SKM-1 treated with dmso at 0.1 percent for 144 hours (cell line): ENCODE measurements at regions not wholly inside any gene's neighbourhood (a gene's known extent, or its start where the extent isn't known, plus 50 kb on each side); places are given as distances from the start of the nearest gene placed in this dataset.
"Not testable (repeated sequence)": the region's sequence is repeated elsewhere in the genome, so short reads cannot be mapped to it uniquely, and the experiment has no call there.

Source experiments
- DNase-seq: peaks from one replicate; lab custom pipeline; 2025; ENCODE audit not compliant: unreplicated experiment; lab: John Stamatoyannopoulos, UW

GRCh38 chrX:4588466-4588865 is 875.0 kb upstream of the PRKX start:
- no peak for DNase-seq

GRCh38 chrX:4588056-4588455 is 874.6 kb upstream of the PRKX start:
- no peak for DNase-seq

- DNase-seq, result no peak
These were observed 866.5 kb upstream of the PRKX start for GRCh38 chrX:4579999-4580398.

- no peak for DNase-seq
These were observed 866.0 kb upstream of the PRKX start for GRCh38 chrX:4579480-4579879.

- no peak for DNase-seq
These were observed 859.2 kb upstream of the PRKX start for GRCh38 chrX:4572691-4573090.

- no peak for DNase-seq
These were observed 856.7 kb upstream of the PRKX start for GRCh38 chrX:4570151-4570550.

- DNase-seq, result no peak
These were observed 846.7 kb upstream of the PRKX start for GRCh38 chrX:4560192-4560591.

GRCh38 chrX:4550018-4550417 is 836.6 kb upstream of the PRKX start:
- no peak for DNase-seq

GRCh38 chrX:4547213-4547836 is 833.9 kb upstream of the PRKX start:
- no peak for DNase-seq

GRCh38 chrX:4546178-4546577 is 832.7 kb upstream of the PRKX start:
- DNase-seq, result not testable (repeated sequence)

- no peak for DNase-seq
These were observed 814.8 kb upstream of the PRKX start for GRCh38 chrX:4528247-4528646.

- no peak for DNase-seq
These were observed 772.5 kb upstream of the PRKX start for GRCh38 chrX:4485912-4486311.

- DNase-seq, result no peak
These were observed 770.8 kb upstream of the PRKX start for GRCh38 chrX:4484266-4484665.

GRCh38 chrX:4451591-4451990 is 738.1 kb upstream of the PRKX start:
- DNase-seq, result no peak

- no peak for DNase-seq
These were observed 736.7 kb upstream of the PRKX start for GRCh38 chrX:4450177-4450576.

- DNase-seq, result no peak
These were observed 722.5 kb upstream of the PRKX start for GRCh38 chrX:4435905-4436304.

GRCh38 chrX:4397471-4397870 is 684.0 kb upstream of the PRKX start:
- DNase-seq, result no peak

- DNase-seq, result no peak
These were observed 668.8 kb upstream of the PRKX start for GRCh38 chrX:4382273-4382672.

GRCh38 chrX:4380710-4381109 is 667.3 kb upstream of the PRKX start:
- DNase-seq, result no peak

- DNase-seq, result no peak
These were observed 665.6 kb upstream of the PRKX start for GRCh38 chrX:4379071-4379470.

GRCh38 chrX:4373791-4374190 is 660.3 kb upstream of the PRKX start:
- no peak for DNase-seq

GRCh38 chrX:4358577-4358976 is 645.1 kb upstream of the PRKX start:
- no peak for DNase-seq

- no peak for DNase-seq
These were observed 609.5 kb upstream of the PRKX start for GRCh38 chrX:4322916-4323315.
